Fibroblast of skin of scalp (primary cell): ENCODE measurements at regions not wholly inside any gene's neighbourhood (a gene's known extent, or its start where the extent isn't known, plus 50 kb on each side); places are given as distances from the start of the nearest gene placed in this dataset.
A peak's percentile ranks its signal among the peaks of the same experiment; 100 is the strongest.
"Not testable (repeated sequence)": the region's sequence is repeated elsewhere in the genome, so short reads cannot be mapped to it uniquely, and the experiment has no call there.

Experiments
- DNase-seq: peaks from one replicate; pipeline ENCODE4 v3.0.0-alpha.2; 2013

DNA sequence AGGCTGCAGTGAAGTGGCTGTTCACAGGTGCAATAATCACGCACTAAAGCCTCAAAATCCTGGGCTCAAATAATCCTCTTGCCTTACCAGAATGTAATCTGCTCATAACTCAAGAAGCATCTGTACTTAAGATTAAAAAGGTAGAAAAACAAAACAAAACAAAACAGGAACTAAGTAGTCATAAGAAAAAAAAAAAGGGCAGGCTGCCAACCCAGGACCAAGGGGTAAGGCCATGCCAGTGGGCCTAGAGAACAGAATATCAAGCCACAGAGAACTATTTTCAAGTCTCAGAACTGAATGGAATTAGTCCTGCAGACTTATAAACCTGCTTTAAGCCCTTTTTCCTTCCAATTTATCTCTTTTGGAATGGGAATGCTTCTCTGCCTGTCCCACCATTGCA, 64.8 kb upstream of the TBC1D3K start:
- DNase-seq: no peak

DNA sequence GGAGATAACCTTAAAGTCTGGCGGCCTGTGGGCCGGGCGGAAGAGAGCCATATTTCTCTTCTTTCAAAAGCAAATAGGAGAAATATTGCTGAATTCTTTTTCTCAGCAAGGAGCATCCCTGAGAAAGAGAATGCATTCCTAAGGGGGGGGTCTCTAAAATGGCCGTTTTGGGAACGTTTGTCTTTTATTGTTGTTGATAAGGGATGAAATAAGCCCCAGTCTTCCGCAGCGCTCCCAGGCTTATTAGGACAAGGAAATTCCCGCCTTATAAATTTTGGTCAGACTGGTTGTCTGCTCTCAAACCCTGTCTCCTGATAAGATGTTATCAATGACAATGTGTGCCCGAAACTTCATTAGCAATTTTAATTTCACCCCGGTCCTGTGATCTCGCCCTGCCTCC, 65.8 kb upstream of the TBC1D3K start:
- DNase-seq: not testable (repeated sequence)

DNA sequence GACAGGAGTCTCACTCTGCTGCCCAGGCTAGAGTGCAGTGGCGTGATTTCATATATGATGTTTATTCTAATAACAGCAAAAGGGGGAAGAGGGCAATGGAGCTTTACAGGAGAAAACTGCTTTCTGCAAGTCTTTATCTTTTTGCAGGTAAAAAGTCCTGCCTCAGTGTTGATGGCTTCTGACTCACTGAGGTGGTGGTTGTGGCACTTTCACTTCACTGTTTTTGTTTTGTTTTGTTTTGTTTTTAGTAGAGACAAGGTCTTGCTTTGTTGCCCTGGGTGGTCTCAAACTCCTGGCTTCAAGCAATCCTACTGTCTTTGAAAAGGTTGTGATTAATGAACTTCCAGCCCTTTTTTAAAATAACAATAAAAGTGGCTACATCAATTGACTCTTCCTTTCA, 68.0 kb upstream of the TBC1D3K start:
- DNase-seq: no peak

DNA sequence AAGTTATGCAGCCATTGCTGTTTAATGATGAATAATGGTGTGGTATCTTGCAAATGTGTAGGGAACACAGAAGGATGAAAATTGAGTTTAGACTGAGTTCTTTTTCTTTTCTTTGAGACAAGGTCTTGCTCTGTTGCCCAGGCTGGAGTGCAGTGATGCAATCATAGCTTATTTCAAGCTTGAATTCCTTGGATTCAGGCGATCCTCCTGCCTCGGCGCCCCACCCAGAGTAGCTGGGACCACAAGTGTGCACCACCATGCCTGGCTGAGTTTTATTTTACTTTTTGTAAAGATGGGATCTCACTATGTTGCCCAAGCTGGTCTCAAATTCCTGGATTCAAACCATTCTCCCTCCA, 74.6 kb upstream of the TBC1D3K start:
- no peak for DNase-seq

DNA sequence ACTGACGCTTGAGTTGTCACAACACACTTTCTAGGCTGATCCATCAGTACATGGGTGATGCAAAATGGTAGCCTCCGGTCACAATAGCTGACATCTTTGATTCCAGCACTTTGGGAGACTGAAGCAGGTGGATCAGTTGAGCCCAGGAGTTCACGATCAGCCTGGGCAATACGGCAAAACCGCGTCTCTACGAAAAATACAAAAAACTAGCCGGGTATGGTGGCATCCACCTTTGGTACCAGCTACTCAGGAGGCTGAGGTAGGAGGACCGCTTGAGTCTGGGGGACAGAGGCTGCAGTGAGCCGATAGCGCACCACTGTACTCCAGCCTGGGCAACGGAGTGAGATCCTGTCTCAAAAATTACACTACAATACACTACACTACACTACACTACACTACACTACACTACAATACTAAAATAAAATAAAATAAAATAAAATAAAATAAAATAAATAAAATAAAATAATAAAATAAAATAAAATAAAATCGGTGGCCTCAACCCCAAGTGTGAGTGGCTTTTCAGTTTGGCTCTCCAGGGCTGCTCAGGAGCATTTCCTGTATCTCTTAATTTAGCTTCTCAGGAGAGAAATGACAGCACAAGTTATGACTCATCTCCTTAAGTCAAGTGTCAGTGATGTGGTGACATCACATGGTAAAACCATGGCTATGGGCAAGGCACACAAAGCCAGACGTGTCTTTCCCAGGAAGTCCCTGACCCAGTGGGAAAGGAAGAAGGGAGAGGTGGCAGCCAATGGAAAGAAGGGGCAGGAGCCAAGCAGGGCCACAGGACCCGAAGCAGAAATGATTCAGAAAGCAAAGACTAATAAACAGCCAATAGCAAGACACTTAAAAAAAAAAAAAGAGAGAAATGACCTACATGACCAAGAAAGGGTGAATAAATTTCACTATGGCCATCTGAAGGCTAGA, 75.3 kb upstream of the TBC1D3K start:
- peak; percentile 89 for DNase-seq

DNA sequence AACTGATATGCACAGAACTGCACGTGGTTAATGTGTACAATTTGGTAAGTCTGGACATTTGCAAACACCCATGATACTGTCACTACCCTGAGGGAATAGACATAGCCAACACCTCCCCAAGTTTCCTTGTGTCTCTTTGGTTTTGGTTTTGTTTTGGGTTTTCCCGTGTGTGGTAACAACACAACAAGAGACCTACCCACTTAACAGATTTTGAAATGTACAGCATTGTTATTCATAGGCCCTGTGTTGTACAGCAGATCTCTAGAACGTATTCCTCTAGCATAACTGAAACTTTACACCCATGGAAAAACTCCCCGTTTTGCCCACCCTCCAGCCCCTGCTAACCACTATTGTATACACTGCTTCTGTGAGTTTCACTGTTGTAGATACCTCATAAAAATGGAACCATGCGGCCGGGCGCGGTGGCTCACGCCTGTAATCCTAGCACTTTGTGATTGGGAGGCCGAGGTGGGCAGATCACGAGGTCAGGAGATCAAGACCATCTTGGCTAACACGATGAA, 76.3 kb upstream of the TBC1D3K start:
- no peak for DNase-seq

DNA sequence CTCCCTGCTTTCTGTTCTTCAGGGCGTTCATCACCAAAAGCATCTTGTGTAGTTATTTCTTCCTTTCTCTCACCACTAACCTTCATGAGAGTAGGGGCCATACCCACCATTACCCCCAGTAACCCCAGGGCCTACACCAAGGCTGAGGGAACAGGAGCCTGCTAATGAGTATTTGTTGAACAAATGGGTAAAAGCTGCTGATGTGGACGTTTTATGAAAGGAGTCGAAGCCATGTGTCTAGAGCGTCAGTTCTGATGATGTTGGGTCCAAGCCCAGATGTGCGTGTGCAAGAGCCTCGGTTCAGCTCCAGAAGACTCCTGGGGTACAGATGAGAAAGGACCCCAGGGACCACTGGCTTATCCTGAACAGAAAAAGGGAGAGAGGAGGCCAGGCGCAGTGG, 77.1 kb upstream of the TBC1D3K start:
- DNase-seq: no peak

DNA sequence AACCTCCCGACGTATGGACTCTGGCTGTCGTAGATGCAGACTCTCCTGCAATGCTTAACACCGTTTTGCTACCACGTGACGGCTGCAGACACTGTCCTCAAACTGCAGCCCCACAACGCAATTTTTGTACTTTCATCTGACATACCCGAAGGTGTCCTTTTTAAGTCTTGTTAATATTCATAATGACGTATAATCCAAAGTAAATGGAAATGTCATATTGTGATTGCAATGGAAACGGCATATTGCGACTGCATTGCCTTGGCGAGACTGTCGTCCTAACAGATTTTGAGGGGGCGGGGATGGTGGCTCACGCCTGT, 79.3 kb upstream of the TBC1D3K start:
- DNase-seq: no peak

DNA sequence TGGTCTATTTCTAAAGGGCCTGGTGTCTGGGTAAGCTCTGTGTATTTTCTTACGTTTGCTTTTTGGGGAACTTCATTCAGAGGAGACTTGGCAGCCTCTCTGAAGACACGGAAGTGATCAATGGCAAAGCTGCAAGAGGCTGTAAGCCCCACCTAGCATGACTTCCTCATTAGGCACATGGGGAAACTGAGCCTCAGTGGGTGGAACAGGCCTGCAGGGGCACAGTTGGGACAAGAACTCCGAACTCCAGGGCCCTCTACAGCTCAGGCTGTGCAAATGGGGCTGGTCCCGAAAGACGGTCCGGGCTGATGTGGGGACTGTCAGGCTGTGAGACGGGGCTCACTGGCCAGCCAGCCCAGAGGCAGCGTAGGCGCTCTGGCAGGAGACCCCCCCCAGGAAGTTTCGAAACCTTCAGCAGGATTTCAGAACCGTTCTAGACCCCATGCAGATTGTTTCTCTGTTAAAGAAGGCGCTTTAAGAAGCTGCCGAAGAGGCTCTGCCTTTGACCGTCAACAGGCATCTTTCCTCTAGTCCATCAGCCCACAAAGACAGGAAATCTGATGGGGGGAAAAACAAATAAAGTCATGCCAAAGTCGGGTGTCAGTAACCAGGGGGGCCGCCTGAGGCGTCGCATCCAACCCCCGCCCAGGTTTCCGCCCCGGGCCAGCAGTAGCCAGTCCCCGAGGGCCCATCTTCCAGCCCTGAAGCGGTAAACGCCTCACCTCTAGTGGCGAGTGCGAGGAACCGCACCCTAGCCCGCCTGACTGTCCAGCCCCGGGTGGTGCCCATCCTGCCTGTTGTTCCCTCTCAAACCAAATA, 79.8 kb upstream of the TBC1D3K start:
- peak; percentile 63 for DNase-seq

DNA sequence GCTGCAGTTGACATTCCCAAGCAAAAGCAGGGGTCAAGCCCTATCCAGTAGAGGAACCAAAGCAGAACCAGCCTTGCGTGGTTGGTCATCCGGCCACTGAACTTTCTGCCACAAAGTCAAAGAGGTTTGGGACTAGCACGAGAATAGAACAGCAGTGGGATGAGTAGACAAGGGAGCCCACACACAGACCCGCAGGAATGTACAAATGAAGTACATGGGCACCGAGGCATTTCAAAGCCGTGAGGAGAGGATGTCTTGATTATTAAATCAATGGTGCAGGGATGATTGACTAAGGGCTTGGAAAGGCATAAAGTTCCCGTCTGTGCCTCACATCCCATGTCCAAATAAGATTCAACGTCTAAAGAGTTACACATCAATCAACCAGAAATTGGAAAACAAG, 81.8 kb upstream of the TBC1D3K start:
- DNase-seq: no peak

DNA sequence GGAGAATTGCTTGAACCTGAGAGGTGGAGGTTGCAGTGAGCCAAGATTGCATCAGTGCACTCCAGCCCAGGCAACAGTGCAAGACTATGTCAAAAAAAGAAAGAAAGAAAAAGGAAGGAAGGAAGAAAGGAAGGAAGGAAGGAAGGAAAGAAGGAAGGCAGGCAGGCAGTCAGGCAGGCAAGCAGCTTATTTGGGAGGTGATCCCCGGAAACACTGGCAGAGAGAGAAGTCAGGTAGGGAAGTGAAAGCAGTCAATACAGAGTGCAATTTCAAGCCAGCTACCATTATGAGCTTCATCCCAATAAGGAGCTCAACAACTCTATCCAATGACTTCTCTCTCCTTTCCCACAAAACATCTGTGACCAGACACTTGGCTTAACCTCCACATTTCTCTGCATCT, 83.0 kb upstream of the TBC1D3K start:
- DNase-seq: no peak

DNA sequence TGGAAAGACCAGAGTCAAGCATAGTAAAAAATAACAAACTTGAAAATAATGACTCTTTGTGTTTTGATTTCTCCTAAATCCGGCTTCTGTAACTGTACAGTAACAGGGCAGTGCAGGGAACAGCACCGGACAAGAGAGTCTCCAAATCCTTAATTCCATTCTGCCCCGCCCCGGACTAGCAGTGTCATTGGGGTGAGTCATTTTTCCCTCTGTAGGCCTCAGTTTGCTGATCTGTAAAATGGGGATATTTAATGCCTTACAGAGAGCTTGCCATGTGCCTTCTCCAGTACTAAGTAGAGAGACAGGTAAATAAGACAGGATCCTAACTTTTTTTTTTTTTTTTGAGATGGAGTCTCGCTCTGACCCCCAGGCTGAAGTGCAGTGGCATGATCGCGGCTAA, 83.6 kb upstream of the TBC1D3K start:
- no peak for DNase-seq

DNA sequence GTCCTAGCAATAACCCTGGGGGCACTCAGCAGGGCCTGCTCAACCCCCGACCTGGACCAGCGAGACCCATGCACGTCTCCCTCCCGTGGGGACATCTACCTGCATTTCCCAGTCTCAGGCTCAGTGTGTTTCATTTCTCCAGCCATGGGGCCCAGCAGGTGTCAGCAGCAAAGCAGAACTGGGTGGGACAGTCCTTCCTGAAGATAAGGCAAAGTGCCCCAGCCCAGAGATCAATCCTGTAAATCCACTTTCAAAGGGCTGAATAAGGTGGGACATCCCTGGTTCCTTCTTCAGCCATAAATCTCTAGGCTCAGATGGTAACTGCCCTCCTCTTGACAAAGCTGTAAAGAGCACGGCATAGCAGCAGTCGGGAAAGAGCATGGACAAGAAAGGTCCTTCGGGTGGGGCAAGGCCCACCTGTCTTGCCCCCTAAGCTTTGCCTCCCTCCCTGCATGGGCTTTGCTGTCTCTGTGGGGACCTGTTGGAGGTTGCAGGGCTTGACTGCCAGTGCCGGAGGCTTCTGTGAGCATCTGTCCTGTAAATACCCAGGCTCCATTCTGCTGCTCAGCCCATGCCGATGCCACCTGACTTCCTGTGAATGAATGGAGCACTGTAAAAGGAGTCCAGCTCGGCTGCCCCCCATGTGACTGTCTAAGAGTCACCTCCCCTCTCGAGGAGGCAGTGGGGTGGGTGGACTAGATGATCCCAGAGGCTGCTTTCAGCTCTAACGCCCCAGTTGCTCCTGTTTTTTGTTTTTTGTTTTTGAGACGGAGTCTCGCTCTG, 84.8 kb upstream of the TBC1D3K start:
- DNase-seq: no peak

DNA sequence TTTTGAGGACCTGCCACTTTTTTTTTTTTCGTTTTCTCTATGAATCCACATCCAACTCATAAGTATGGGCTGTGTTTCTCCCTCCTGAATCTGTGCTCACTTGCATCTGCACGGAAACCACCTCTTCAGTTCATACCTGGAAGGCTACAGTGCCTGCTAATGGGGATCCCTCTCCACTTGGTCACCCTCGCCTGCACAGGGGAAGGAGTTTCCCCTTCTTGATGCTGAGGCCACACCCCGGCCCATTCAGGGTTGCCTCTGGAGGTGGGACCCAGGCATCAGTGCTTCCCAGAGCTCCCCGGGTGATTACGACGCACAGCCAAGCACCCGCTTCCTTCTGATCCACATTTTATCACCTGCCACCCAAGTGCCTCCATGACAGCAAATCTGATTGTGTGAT, 85.9 kb upstream of the TBC1D3K start:
- no peak for DNase-seq

DNA sequence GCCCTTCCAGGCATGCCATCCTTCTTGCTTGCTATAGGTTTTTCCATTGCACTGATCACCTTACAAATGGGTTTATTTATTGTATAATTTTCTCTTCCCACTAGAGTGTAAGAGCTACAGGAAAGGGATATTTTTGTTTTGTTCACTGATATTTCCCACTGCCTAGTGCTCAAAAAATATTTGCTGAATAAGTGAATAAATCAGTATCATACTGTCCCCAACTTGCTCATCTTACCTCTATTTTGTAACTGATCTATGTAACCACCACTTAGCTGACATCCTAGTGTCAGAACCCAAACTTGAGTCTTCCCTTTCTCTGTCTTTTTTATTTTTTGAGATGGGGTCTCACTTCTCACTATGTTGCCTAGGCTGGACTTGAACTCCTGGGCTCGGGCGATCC, 87.6 kb upstream of the TBC1D3K start:
- no peak for DNase-seq

DNA sequence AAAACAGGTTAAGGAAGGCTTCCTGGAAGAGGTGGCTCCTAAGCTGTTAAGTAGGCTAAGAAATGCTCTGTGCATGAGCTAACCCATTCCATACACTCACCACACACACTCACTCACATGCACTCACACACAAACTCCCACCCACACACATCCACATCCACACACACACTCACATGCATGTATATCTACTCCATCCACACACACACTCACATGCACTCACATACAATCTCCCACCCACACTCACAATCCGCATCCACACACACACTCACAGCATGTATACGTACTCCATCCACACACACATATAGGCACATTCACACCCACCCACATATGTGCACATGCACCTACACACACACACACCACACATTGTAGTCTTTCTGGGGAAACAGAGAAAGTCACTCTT, 89.3 kb upstream of the HNF1B start:
- no peak for DNase-seq

DNA sequence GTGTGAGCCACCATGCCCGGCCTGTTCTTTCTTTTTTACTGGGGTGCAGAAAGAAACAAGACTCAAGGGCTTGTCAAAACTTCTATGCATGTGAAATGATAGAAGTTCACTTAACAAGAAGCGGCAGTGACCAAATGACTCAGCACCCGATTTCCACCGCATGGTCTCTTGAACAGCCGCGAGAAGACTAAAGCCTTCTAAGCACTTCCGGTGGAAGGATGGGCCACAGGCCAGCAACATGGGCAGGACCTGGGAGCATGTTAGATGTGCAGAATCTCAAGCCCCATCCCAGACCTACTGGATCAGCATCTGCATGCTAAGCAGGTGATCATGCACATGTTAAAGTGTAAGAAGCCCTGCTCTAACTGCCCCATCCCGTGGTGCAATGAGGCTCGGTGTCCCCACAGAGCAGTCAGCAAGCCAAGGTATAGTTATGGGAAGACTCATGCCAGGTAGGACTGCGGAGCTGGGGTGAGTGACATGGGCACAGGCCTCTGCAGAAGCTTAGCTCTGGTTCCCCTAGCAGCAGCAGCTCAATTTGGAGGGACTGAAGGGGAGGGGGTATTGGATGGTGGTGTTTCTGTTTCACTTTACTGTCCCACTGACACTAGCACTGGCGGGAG, 88.5 kb upstream of the HNF1B start:
- no peak for DNase-seq

DNA sequence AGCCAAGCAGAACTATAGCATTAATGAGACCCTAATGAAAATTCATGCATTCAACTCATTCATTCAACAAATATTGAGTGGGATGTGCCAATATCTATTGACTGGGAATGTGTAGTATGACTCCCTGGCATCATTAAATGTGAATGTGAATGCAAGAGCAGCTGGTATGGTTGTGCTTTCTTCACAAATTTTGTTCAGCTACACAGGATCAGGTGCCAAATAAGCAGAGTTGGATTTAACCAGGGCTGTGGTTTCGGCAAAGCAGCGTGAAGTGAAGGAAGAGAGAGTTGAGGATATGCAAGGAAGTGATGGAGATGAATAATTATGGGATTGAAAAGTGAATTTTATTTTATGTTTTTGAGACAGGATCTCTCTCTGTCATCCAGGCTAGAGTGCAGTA, 87.1 kb upstream of the HNF1B start:
- no peak for DNase-seq

DNA sequence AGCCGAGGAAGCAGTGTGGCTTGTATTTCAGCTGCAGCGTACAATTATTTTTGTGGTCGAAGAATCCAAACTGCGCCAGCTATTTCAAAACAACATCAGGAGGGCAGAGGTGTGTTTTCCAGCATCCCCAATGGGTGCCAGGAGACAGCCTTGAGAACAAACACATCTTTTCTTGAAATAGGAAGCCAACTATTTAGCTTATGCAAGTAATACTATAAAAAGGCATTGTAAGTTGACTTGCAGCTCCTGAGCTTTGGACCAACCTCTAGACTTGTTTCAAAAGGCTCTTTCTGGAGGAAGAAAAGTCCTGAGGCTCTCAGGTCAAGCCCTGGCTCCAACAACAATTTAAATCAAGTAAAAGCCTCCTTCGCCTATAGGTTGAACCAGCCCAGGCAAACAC, 86.6 kb upstream of the HNF1B start:
- DNase-seq: no peak

DNA sequence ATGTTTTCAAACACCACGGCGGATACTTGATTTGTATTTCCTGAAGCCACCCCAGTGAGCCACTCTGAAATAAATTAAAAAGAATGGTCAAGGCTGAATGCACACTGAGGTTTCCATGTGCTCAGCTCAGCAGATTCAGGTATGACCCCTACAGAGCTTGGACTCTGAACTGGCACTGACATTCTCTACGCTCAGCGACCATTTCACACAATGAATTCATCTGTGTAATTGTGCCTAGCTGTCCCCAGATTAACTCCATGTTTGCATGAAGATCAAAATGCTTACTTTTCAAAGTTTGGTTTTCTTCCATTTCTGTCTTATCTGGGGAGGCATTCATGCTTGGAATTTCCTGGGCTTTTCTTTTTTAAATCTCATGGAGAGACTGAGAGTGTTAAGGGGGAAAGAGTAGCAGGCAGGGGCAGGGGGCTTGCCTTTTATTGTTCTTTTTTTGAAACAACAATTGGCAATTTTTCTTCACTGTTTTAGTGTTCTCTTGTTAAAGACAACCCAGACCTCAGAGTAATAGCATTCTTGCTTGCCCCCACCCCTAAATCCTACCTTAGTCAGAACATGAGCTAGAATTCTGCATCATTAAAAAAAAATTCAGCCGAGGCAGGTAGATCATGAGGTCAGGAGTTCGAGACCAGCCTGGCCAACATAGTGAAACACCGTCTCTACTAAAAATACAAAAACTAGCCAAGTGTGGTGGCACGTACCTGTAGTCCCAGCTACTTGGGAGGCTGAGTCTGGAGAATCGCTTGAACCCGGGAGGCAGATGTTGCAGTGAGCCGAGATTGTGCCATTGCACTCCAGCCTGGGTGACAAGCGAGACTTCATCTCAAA, 85.5 kb upstream of the HNF1B start:
- DNase-seq: no peak

DNA sequence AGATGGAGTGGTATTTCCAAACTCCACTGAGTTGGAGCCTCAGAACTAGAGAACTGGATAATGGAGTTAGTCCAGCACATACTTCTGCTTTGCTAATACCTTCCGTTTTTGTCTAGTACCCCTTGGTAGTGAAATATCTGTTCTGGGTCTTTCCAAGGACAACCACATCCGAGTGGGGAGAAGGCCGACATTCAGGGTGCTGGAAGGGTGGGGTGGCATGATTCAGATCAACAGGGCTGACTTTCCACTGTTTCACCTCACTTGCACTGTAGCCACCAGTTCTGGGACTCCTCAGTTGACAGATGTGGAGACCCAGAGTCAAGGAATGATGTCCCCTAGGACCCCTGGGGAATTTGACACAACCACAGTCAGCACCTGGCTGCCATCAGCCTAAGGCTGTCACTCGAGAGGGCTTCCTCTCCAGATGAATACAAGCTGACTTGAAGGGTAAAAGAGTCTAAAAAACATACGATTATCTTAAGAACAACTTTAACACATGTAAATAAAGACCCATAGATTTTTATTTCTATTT, 84.8 kb upstream of the HNF1B start:
- no peak for DNase-seq
